GM21515 (cell line): ENCODE measurements at regions not wholly inside any gene's neighbourhood (a gene's known extent, or its start where the extent isn't known, plus 50 kb on each side); places are given as distances from the start of the nearest gene placed in this dataset.

Experiments used
- ATAC-seq: cut with Tn5 transposase; IDR thresholded peaks from one replicate; pipeline ENCODE4 v1.9.1; 2021; ENCODE audit not compliant: unreplicated experiment

DNA sequence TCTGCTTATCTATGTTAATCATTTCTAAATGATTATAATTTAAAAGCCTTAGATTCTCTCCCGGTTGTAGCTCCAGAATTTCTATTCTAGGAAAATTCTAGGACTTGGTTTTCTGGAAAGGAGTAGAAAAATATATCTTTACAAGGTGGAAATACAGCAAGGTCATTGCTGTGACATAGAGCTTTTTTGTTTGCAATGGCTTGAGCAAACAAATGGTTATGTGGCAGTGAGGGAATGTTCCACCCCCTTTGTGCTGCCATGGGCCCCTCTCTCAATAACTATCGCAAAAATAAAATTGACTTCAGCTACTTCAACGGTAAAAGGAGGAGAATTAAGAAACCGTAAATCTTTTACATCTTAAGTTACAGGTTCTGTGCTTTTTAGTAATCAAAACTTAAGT, 517.1 kb downstream of the EPHA3 start:
- no peak for ATAC-seq

DNA sequence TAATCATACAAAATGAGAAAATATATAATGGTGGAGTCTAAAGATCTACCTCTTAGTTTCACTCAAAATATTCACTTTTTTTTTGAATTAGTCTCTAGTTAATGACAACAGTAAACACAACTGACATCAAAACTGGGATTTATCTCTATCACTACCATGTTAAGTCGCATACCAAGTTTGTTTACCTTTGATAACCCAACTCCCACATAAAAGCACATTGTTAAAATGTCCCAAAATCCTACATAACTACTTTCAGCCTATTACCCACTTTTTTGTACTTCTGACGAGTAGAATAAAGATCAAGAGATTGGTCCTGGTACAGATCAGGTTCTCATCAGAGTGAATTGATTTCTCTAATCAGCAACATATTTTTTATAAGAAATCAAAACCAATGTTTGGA, 518.5 kb downstream of the EPHA3 start:
- ATAC-seq, result no peak

DNA sequence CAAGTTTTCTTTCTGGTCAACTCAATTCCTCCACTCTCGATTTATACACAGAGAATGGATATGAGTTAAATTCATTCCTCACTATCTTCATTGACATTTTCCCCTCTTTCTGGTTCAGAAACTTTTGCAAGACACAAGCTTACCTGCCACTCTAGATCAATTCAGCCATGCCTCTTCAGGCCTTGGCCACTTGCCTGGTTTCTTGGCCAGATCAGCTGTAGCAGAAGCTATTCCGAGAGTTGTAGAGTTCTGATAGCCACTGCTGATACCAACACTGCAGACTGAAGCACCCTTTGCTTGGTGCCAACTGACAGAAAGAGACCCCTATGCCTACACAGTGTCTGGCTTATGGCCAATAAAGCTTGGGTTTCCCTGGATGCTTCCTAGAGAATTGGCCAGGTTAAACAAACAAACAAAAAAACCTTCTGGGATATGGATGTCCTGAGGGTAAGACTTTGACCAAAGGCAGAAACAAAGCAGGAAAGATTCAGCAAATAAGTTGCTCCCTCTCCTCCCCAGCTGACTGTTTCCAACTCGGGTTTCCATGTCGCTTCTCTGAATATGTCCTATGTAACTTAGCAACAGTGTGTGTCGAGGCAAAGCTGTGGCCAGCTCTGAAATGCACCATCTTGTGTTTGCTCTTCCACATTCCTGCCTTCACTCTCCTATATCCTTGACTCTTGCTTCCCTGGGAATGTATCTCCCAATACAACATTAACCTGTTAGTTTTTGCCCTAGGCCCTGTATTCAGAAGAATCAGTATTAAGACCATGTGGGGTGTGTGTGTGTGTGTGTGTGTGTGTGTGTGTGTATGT, 521.6 kb downstream of the EPHA3 start:
- ATAC-seq, result no peak

GRCh38 chr3:89635137-89635536, 527.7 kb downstream of the EPHA3 start:
- ATAC-seq, result no peak

- ATAC-seq, result no peak
These were observed 537.3 kb downstream of the EPHA3 start for GRCh38 chr3:89644716-89645115.

- ATAC-seq, result no peak
These were observed 542.0 kb downstream of the EPHA3 start for GRCh38 chr3:89649431-89649830.

DNA sequence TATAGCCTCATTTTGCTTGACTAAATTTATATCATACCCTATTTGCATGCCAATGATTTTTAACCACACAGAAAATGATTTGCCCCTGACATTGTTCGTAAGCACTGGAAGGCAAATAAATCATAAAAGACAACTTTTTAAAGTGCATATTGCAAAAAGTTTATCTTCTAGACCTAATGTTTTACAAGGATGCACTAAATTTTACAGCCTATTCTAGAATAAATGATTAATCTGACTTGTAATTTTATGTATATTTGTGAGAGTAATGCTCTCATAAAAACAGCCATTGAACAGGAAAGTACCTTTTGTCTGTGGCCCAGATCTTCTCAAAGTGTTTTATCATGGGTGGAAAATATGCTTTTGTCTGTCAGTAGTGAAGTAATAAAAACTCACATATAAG, 546.6 kb downstream of the EPHA3 start:
- ATAC-seq, result no peak

DNA sequence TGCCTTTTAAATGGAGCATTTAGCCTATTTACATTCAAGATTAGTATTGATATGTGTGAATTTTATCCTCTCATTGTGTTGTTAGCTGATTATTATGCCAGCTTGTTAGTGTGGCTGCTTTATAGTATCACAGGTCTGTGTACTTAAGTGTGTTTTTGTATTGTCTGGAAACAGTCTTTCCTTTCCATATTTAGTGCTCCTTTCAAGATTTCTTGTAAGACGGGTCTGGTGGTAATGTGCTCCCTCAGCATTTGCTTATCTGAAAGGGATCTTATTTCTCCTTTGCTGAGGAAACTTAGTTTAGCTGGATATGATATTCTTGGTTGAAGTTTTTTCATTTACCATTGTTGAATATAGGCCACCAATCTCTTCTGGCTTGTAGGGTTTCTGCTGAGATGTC, 549.0 kb downstream of the EPHA3 start:
- no peak for ATAC-seq

DNA sequence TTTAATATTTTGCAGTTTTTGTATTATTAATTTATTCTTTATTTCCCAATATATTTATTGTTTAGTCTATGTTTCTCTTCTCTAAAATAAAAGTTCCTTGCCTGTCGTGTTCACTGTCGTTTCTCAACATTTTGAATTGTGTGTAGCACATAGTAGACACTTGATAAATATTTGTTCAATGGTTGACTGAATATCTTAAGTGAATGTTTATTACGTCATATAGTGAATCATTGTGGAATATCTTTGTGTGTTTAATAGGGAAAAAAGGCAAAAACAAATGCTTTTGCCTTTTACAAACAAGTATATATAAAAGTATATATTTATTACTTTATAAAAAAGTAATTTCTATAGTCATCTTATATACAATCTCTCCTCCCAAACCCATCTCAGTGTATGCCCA, 572.3 kb downstream of the EPHA3 start:
- ATAC-seq, result no peak

- ATAC-seq, result no peak
These were observed 575.1 kb downstream of the EPHA3 start for GRCh38 chr3:89682556-89682955.

- ATAC-seq, result no peak
These were observed 578.3 kb downstream of the EPHA3 start for GRCh38 chr3:89685731-89686130.

DNA sequence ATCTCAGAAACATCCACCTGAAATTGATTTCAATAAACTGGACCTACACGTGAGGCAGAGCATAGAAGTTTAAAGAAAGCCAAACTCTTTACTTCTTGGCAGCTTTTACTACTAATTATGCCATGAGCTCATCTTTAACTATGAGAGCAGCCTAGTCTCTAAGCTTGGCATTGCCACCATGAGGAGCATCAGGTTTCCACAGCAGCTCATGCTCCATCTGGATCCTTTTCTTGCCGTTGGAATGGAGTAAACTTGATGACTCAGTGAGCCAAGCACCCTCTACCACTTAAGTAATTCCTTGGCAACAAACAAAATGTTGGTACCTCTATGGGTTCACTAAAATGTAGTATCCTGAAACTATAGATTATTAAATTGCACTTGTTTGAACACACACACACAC, 583.2 kb downstream of the EPHA3 start:
- ATAC-seq, result no peak

DNA sequence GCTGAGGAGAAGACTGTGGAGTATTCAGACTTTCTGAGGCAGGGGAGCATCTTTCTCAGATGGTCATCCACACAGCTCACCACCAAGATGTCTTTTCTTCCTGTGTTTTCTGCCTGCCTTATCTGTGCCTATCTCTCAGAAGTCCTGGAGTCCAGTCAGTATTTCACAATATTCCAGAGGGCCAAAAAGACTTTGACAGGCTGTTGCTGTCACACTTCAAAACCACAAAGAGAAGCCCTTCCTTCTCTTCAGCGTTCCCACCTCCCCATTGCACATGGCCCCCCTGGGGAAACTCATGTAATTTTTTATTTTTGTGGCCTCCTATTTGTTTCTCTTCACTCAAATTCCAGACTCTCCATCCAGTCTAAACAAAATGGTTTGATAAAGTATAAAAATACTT, 585.2 kb downstream of the EPHA3 start:
- no peak for ATAC-seq

DNA sequence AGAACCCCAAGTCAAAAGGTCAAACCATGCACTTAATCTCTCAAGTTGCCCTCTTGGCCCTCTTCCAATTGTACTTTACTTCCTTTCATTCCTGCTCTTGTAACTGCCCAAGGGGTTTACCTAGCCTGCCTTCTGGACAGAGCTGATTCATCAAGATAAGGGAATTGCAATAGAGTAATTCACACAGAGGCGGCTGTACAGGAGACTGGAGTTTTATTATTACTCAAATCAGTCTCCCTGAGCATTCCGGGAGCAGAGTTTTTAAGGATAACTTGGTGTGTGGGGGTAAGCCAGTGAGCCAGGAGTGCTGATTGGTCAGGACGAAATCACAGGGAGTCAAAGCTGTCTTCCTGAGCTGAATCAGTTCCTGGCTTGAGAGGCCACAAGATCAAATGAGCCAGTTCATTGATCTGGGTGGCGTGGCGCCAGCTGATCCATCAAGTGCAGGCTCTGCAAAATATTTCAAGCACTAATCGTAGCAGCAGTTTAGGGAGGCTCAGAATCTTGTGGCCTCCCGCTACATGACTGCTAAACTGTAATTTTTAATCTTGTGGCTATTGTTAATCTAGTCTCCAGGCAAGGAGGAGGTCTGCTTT, 590.0 kb downstream of the EPHA3 start:
- no peak for ATAC-seq

DNA sequence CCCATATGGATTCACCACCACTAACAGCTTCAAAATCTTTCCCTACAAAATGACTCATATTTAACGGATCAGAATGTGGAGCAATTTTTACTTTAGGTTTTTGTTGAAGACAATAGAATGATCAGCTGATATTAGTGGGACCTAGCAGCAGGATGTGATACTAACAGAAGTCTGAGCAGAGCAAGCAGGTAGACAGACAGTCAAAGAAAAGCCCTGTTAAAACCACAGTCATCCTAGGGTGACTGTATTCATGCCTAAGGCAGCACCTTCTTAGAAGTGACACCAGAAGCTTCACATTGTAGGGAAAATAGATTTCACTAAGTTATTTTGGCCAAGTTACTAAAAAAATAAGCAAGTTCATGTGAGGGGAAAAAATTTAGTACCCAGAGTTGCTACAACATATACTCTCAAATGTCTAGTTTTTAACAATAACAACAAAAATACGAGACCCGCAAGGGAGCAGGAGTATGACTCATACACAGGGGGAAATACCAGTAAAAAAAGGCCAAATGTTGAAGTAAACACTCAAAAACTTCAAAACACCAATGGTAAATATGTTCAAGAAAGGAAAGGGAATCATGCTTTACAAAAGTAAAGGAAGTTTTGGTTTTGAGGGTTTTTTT, 590.9 kb downstream of the EPHA3 start:
- no peak for ATAC-seq

- no peak for ATAC-seq
These were observed 591.8 kb downstream of the EPHA3 start for GRCh38 chr3:89699229-89699628.

GRCh38 chr3:89699771-89700170, 592.4 kb downstream of the EPHA3 start:
- ATAC-seq, result no peak

DNA sequence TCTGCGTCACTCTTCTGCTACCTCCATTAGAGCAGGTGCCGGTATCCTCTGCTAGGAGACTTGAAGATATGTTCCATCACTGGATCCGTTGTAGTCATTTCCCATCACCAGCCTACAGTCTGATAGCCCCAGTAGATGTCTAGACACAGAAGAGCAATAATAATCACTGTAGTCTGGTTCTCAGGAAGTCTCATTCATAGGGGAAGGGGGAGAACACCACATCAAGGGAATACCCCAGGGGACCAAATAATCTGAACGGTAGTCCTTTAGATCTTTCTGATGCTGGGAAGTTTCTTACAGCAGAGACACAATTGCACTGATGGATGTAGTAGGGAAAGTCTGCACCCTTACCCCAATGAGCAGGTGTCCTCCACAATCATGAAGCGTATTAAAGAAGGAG, 595.0 kb downstream of the EPHA3 start:
- no peak for ATAC-seq

- no peak for ATAC-seq
These were observed 605.8 kb downstream of the EPHA3 start for GRCh38 chr3:89713196-89713595.

DNA sequence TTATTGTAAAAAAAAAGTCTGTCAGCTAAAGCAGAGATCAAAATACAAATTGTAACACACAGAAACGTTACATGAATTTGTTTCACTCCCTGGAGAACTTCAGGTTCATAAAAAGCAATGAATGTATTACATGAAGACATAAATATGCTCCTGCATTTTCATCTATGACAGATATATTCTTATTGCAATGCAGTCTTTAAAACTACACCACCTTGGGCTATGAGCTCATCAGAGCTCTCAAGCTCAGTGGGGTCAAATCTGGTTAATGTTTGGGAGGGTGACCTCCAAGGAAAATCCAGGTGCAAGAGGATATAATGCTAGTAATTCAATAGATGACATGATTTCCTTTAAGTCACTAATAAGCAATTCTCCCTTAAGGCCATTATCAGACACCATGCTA, 606.8 kb downstream of the EPHA3 start:
- no peak for ATAC-seq

DNA sequence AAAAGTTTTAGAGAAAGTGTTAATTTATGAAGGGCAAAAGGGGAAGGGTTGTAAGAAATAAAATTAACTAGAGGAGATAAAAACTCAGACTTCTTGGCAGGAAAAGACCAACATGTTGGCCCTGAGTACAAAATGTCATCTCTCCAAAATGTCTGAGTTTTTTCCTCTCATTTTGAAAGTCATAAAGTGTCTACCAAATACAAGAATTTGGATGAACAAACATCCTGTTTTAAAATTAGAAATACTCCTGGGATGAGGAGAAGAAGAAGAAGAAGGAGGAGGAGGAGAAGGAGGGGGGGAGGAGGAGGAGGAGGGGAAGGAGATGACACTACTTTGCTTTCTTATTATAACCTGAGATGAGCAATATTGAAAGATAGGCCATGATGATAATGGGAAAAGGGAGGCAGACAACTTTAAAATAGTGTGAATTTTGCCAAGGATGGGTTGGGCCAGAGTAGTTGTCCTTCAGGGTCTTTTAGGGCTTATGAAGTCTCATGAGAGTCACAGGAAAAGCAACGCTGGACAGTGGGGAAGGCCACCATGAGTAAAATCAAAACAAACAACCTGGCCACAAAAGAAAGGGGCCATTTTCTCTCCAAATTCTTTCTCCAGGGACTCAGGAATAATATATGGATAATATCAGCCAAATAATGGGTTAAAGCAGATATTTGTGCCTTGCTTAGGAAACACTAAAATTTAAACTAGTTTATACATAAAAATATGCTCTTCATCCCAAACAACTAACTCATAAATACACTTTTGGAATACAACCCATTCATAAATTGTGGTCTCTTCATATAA, 632.9 kb downstream of the EPHA3 start:
- no peak for ATAC-seq

- ATAC-seq, result no peak
These were observed 633.4 kb downstream of the EPHA3 start for GRCh38 chr3:89740881-89741177.
